Right lobe of liver (tissue), 4 donors: ENCODE measurements at regions not wholly inside any gene's neighbourhood (a gene's known extent, or its start where the extent isn't known, plus 50 kb on each side); places are given as distances from the start of the nearest gene placed in this dataset.

ENCODE experiments used
- CTCF ChIP-seq, 4 donors: fragments of 200-600 bp in 3 of 4; fragments of 450-650 bp in 1 of 4; IDR thresholded peaks; one replicate each; pipeline versions ENCODE4 v1.5.1 to v1.8.0; 2016 to 2022; ENCODE audit warnings: antibody characterized with exemption in 4 of 4, mild to moderate bottlenecking in 2 of 4
- POLR2A ChIP-seq: fragments of 450-650 bp; IDR thresholded peaks from one replicate; pipeline ENCODE4 v1.6.1; 2017; ENCODE audit warnings: antibody characterized with exemption, mild to moderate bottlenecking
- donor health status: DM: no; HTN: no; CAD: no.
- donor health status: DM: no; HTN: no; CAD: no.
- donor health status: DM: no; HTN: yes; CAD: no.

- TF ChIP-seq POLR2A (no peak), CTCF (IDR thresholded peaks at IDR 0.05) (no peak)
These were observed 629.0 kb upstream of the NXPH2 start for GRCh38 chr2:139409212-139409611.
